Type B pancreatic cell (in vitro differentiated cells): ENCODE measurements at regions not wholly inside any gene's neighbourhood (a gene's known extent, or its start where the extent isn't known, plus 50 kb on each side); places are given as distances from the start of the nearest gene placed in this dataset.
"Not testable (repeated sequence)": the region's sequence is repeated elsewhere in the genome, so short reads cannot be mapped to it uniquely, and the experiment has no call there.

Experiments
- DNase-seq: peaks from one replicate; pipeline ENCODE4 v3.0.0; 2021; ENCODE audit warnings: mixed read lengths; ENCODE audit not compliant: unreplicated experiment; ENCODE audit errors: extremely low spot score
- H3K27ac Mint-ChIP-seq: 2 replicates; pipeline ENCODE4 v1.8.0; 2021; ENCODE audit warnings: mild to moderate bottlenecking, mixed read lengths
- H3K27me3 Mint-ChIP-seq: 2 replicates; pipeline ENCODE4 v1.8.0; 2021; ENCODE audit warnings: mixed read lengths
- H3K36me3 Mint-ChIP-seq: 2 replicates; pipeline ENCODE4 v1.8.0; 2021; ENCODE audit warnings: mixed read lengths
- H3K4me1 Mint-ChIP-seq: one replicate; pipeline ENCODE4 v1.8.0; 2021; ENCODE audit warnings: mixed read lengths; ENCODE audit not compliant: unreplicated experiment
- H3K4me3 Mint-ChIP-seq: 2 replicates; pipeline ENCODE4 v1.8.0; 2021; ENCODE audit warnings: mild to moderate bottlenecking, mixed read lengths
- H3K9me3 Mint-ChIP-seq: 2 replicates; pipeline ENCODE4 v1.8.0; 2021; ENCODE audit warnings: mixed read lengths

DNA sequence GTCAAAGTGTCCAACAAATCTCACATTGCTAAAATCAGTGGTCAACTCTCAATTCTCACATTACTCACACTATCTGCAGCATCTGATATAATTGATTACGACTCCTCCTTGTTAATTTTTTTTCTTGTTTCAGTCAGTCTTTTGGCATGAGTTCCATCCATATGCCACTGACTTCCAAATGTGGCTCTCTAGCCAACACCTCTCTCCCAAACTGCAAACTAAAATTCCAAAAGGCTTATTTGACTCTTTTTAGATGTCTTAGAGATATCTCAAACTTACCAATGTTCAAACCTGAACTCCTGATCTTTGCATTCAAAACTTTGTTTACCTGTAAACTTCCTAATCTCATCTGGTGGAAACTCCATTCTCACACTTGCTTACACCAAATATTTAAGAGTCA, 162.1 kb upstream of the ZNF658 start:
- H3K4me3 Mint-ChIP-seq, DNase-seq, H3K27me3 Mint-ChIP-seq, H3K27ac Mint-ChIP-seq, H3K4me1 Mint-ChIP-seq, H3K36me3 Mint-ChIP-seq, H3K9me3 Mint-ChIP-seq: not testable (repeated sequence)

GRCh38 chr9:66740136-66740535, 160.4 kb upstream of the ZNF658 start:
- not testable (repeated sequence) for H3K4me1 Mint-ChIP-seq, DNase-seq, H3K27me3 Mint-ChIP-seq, H3K36me3 Mint-ChIP-seq, H3K4me3 Mint-ChIP-seq, H3K9me3 Mint-ChIP-seq, H3K27ac Mint-ChIP-seq

GRCh38 chr9:66745846-66746245, 154.7 kb upstream of the ZNF658 start:
- H3K27me3 Mint-ChIP-seq, H3K9me3 Mint-ChIP-seq, DNase-seq, H3K27ac Mint-ChIP-seq, H3K4me1 Mint-ChIP-seq, H3K4me3 Mint-ChIP-seq, H3K36me3 Mint-ChIP-seq: not testable (repeated sequence)

- not testable (repeated sequence) for H3K9me3 Mint-ChIP-seq, H3K36me3 Mint-ChIP-seq, H3K27ac Mint-ChIP-seq, H3K27me3 Mint-ChIP-seq, DNase-seq, H3K4me1 Mint-ChIP-seq, H3K4me3 Mint-ChIP-seq
Measured at GRCh38 chr9:66752324-66752923, 148.1 kb upstream of the ZNF658 start.

- not testable (repeated sequence) for H3K9me3 Mint-ChIP-seq
Measured at GRCh38 chr9:66759825-66760492, 140.6 kb upstream of the ZNF658 start.

DNA sequence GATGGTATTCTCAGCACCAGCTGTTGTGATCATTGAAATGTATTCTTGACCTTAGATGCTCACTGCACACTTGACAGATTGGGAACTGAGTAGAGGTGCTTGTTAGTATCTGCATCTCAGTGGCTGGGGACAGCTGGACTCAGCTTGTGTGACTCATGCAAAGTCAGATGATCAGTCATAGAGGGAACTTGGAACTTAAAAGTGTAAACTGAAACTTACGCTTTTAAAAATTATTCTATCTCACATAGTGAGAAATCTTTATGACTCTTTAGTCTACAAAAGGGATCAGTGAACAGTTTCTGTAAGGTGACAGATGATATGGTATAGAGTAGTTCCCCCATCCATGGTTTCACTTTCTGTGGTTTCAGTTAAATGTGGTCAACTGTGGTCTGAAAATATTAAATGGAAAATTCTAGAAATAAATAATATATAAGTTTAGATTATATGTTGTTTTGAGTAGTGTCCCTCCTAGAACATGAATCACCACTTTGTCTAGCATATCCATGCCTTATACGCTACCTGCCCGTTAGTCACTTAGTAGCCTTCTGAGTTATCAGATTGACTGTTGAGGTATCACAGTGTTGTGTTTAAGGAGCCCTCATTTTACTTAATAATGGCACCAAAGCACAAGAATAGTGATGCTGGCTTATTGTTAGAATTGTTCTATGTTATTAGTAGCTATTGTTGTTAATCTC, 135.6 kb upstream of the ZNF658 start:
- H3K27ac Mint-ChIP-seq, H3K27me3 Mint-ChIP-seq, H3K4me3 Mint-ChIP-seq, H3K9me3 Mint-ChIP-seq, H3K36me3 Mint-ChIP-seq, DNase-seq, H3K4me1 Mint-ChIP-seq: not testable (repeated sequence)

More at GRCh38 chr9:66759825-66760492, 140.6 kb upstream of the ZNF658 start:
- H3K4me1 Mint-ChIP-seq, DNase-seq, H3K36me3 Mint-ChIP-seq, H3K4me3 Mint-ChIP-seq, H3K27me3 Mint-ChIP-seq, H3K27ac Mint-ChIP-seq: not testable (repeated sequence)

DNA sequence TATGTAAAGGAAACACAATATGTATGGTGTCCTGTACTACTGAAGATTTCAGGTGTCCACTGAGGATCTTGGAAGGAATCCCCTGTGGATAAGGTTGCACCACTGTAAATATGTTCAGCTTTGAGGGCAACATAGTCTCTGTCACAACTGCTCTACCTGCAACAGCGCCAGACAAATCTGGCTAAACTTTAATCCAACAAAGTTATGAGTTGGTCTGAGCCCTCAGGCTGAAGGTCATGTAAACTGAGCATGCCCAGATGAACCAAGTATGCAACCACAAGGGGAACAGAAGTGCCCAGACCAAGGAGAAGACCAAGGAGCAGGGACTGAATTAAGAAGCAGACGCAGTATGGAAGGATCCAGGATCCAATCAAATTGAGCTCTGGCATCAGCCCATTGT, 135.0 kb upstream of the ZNF658 start:
- not testable (repeated sequence) for H3K27ac Mint-ChIP-seq, H3K4me1 Mint-ChIP-seq, DNase-seq, H3K36me3 Mint-ChIP-seq, H3K4me3 Mint-ChIP-seq, H3K27me3 Mint-ChIP-seq, H3K9me3 Mint-ChIP-seq

DNA sequence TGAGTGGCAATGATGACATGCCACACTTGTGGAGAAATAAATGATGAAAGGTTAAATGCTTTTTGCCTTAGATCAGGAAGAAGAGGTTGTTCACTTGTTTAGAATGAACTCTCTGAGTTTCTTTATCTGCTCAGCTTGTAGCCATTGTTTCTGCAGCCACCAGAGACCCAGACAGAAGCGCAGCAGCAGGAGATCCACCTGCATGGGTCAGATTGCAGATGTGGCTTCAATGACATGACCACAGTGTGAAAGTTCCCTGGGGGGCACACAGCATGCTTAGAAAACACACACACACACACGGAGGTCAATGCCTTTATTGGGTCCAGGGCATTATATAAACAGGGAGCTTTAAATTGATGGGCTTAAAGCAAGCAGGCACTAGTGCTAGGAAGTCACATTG, 129.0 kb upstream of the ZNF658 start:
- not testable (repeated sequence) for H3K27ac Mint-ChIP-seq, H3K9me3 Mint-ChIP-seq, DNase-seq, H3K36me3 Mint-ChIP-seq, H3K4me3 Mint-ChIP-seq, H3K27me3 Mint-ChIP-seq, H3K4me1 Mint-ChIP-seq

- not testable (repeated sequence) for DNase-seq, H3K4me3 Mint-ChIP-seq, H3K9me3 Mint-ChIP-seq
Measured at GRCh38 chr9:66774618-66775017, 125.9 kb upstream of the ZNF658 start.

DNA sequence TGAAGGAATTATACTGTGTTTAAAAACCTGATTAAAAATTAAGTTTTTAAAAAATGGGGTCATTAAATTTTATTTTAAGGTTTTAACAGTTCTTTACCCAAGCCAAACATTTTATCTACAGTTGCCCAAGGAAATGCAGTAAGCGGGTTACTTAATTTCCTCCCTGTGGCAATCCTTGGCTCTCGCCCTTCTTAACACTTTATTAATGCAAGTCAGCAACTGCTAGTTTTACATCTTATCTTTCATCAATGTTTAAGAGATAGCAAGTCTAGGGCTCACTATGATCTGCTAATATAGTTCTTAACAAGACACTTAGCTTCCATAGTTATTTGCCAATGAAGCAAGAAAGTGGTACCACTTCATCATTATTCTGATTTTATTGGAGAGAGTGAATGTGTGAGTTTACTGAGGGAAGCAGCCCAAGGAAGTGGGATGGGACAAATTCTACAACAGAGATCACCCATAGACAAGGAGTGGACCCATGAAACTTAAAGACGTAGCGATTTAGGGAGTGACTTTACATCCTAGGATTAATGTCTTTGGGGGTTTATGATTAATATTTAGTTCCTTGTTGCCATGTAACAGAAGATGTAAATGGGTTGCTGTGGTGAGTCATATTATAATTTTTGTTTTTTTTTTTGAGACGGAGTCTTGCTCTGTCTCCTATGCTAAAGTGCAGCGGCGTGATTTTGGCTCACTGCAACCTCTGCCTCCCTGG, 120.4 kb upstream of the ZNF658 start:
- not testable (repeated sequence) for H3K36me3 Mint-ChIP-seq, H3K27ac Mint-ChIP-seq, H3K4me3 Mint-ChIP-seq, H3K27me3 Mint-ChIP-seq, DNase-seq, H3K4me1 Mint-ChIP-seq, H3K9me3 Mint-ChIP-seq

More at GRCh38 chr9:66774618-66775017, 125.9 kb upstream of the ZNF658 start:
- H3K27ac Mint-ChIP-seq, H3K4me1 Mint-ChIP-seq, H3K36me3 Mint-ChIP-seq, H3K27me3 Mint-ChIP-seq: not testable (repeated sequence)

GRCh38 chr9:66781240-66781639, 119.3 kb upstream of the ZNF658 start:
- DNase-seq, H3K4me3 Mint-ChIP-seq, H3K27ac Mint-ChIP-seq, H3K4me1 Mint-ChIP-seq, H3K9me3 Mint-ChIP-seq, H3K36me3 Mint-ChIP-seq, H3K27me3 Mint-ChIP-seq: not testable (repeated sequence)

- H3K4me3 Mint-ChIP-seq, H3K27me3 Mint-ChIP-seq, H3K36me3 Mint-ChIP-seq, H3K4me1 Mint-ChIP-seq, H3K27ac Mint-ChIP-seq, H3K9me3 Mint-ChIP-seq, DNase-seq: not testable (repeated sequence)
Measured at GRCh38 chr9:66782010-66782409, 118.5 kb upstream of the ZNF658 start.

DNA sequence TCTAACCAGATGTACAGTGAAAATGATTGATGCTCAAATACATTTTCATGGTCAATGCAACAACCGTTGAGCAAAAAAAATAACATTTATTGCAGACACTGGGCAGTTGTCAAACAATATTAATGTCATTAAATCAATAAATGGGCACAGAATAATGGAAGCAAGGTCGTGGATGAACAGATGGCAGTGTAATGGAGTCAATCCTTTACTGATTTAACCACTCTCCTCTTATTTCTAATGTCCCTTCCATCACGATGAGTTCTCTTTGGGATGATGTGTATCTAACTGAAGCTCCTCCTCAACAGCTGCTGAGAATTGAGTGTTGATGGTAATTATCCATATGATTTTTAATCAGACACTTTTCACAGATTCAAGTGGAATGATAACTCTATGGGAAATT, 114.9 kb upstream of the ZNF658 start:
- H3K27ac Mint-ChIP-seq, H3K4me1 Mint-ChIP-seq, H3K9me3 Mint-ChIP-seq, H3K36me3 Mint-ChIP-seq, DNase-seq, H3K4me3 Mint-ChIP-seq, H3K27me3 Mint-ChIP-seq: not testable (repeated sequence)
